HEK293T (cell line): ENCODE measurements at regions not wholly inside any gene's neighbourhood (a gene's known extent, or its start where the extent isn't known, plus 50 kb on each side); places are given as distances from the start of the nearest gene placed in this dataset.

Experiments
- ELF4 ChIP-seq: fragments of 450-650 bp; IDR thresholded peaks from 2 replicates; pipeline ENCODE4 v1.6.1; 2017; ENCODE audit warnings: antibody characterized with exemption
- FOXA1 ChIP-seq: fragments of 450-650 bp; IDR thresholded peaks from 2 replicates; pipeline ENCODE4 v1.6.1; 2016; ENCODE audit warnings: mild to moderate bottlenecking
- SUZ12 ChIP-seq: fragments of 450-650 bp; IDR thresholded peaks from 2 replicates; pipeline ENCODE4 v1.6.1; 2016; ENCODE audit warnings: mild to moderate bottlenecking
- ZNF384 ChIP-seq: fragments of 450-650 bp; IDR thresholded peaks from 2 replicates; pipeline ENCODE4 v1.6.1; 2016
- TF ChIP-seq, protein P1 (sequence below): fragments of 450-650 bp; IDR thresholded peaks from 2 replicates; pipeline ENCODE4 v1.6.1; 2016

- no peak for TF ChIP-seq FOXA1
- TF ChIP-seq ZNF384, result no peak
- TF ChIP-seq ELF4, result no peak
- TF ChIP-seq SUZ12, result no peak
- TF ChIP-seq, protein P1, sequence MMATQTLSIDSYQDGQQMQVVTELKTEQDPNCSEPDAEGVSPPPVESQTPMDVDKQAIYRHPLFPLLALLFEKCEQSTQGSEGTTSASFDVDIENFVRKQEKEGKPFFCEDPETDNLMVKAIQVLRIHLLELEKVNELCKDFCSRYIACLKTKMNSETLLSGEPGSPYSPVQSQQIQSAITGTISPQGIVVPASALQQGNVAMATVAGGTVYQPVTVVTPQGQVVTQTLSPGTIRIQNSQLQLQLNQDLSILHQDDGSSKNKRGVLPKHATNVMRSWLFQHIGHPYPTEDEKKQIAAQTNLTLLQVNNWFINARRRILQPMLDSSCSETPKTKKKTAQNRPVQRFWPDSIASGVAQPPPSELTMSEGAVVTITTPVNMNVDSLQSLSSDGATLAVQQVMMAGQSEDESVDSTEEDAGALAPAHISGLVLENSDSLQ, result no peak
Observed at GRCh38 chr13:111632906-111633305, 312.5 kb downstream of the TEX29 start.
